ENCODE measurements at regions not wholly inside any gene's neighbourhood (a gene's known extent, or its start where the extent isn't known, plus 50 kb on each side); places are given as distances from the start of the nearest gene placed in this dataset.
"Not testable (repeated sequence)": the region's sequence is repeated elsewhere in the genome, so short reads cannot be mapped to it uniquely, and the experiment has no call there.

GRCh38 chrX:9271789-9272525 is 192.9 kb upstream of the TBL1X start:
- DNase-seq = no peak

GRCh38 chrX:9273744-9274143 is 191.1 kb upstream of the TBL1X start:
- no peak for DNase-seq

- no peak for DNase-seq
Measured at GRCh38 chrX:9278475-9279233, 186.2 kb upstream of the TBL1X start.

- no peak for DNase-seq
Measured at GRCh38 chrX:9279234-9279544, 185.7 kb upstream of the TBL1X start.

GRCh38 chrX:9280831-9281230 is 184.0 kb upstream of the TBL1X start:
- DNase-seq = no peak

GRCh38 chrX:9282325-9282724 is 182.5 kb upstream of the TBL1X start:
- no peak for DNase-seq

GRCh38 chrX:9285342-9285771 is 179.5 kb upstream of the TBL1X start:
- DNase-seq = no peak

GRCh38 chrX:9286234-9286633 is 178.6 kb upstream of the TBL1X start:
- DNase-seq = no peak

GRCh38 chrX:9291629-9292028 is 173.2 kb upstream of the TBL1X start:
- peak; percentile 94 for DNase-seq

- no peak for DNase-seq
Measured at GRCh38 chrX:9293051-9293496, 171.8 kb upstream of the TBL1X start.

GRCh38 chrX:9293903-9294302 is 171.0 kb upstream of the TBL1X start:
- DNase-seq = no peak

GRCh38 chrX:9295551-9295950 is 169.3 kb upstream of the TBL1X start:
- DNase-seq = no peak

- DNase-seq = no peak
Measured at GRCh38 chrX:9298221-9298620, 166.6 kb upstream of the TBL1X start.

- not testable (repeated sequence) for DNase-seq
Measured at GRCh38 chrX:9299681-9300080, 165.2 kb upstream of the TBL1X start.

- no peak for DNase-seq
Measured at GRCh38 chrX:9301836-9302235, 163.0 kb upstream of the TBL1X start.

- no peak for DNase-seq
Measured at GRCh38 chrX:9302381-9302780, 162.5 kb upstream of the TBL1X start.

- DNase-seq = no peak
Measured at GRCh38 chrX:9308426-9308825, 156.4 kb upstream of the TBL1X start.

GRCh38 chrX:9310616-9311015 is 154.2 kb upstream of the TBL1X start:
- DNase-seq = no peak

- DNase-seq = no peak
Measured at GRCh38 chrX:9311421-9312160, 153.3 kb upstream of the TBL1X start.

GRCh38 chrX:9312922-9313867 is 151.7 kb upstream of the TBL1X start:
- DNase-seq = peak; percentile 25

GRCh38 chrX:9315086-9315485 is 149.8 kb upstream of the TBL1X start:
- no peak for DNase-seq

- no peak for DNase-seq
Measured at GRCh38 chrX:9316096-9316495, 148.8 kb upstream of the TBL1X start.

- no peak for DNase-seq
Measured at GRCh38 chrX:9317176-9317575, 147.7 kb upstream of the TBL1X start.

All from NCI-H1092 treated with DMSO at 0.1 percent for 48 hours (cell line).